Smooth muscle cell (in vitro differentiated cells): ENCODE measurements at regions not wholly inside any gene's neighbourhood (a gene's known extent, or its start where the extent isn't known, plus 50 kb on each side); places are given as distances from the start of the nearest gene placed in this dataset.

ENCODE experiments used
- DNase-seq: peaks from one replicate; lab custom pipeline; 2025; ENCODE audit not compliant: unreplicated experiment; lab: John Stamatoyannopoulos, UW
- H2AFZ ChIP-seq: fragments of 200-600 bp; sonication (generic); 2 replicates; pipeline ENCODE4 v1.6.0; 2016; ENCODE audit warnings: antibody characterized with exemption, low read depth, mild to moderate bottlenecking
- H3F3A ChIP-seq: fragments of 200-600 bp; sonication (generic); 2 replicates; pipeline ENCODE4 v1.6.0; 2017; ENCODE audit warnings: antibody characterized with exemption, low read depth
- H3K27ac ChIP-seq: fragments of 200-600 bp; sonication (generic); 2 replicates; pipeline ENCODE4 v1.5.1; 2016; ENCODE audit warnings: low read depth, mild to moderate bottlenecking
- H3K27me3 ChIP-seq: fragments of 200-600 bp; sonication (generic); 2 replicates; pipeline ENCODE4 v1.6.1; 2016; ENCODE audit warnings: low read depth, mild to moderate bottlenecking
- H3K36me3 ChIP-seq: fragments of 200-600 bp; sonication (generic); 2 replicates; pipeline ENCODE4 v1.5.1; 2016; ENCODE audit warnings: low read depth
- H3K4me1 ChIP-seq: fragments of 200-600 bp; sonication (generic); 2 replicates; pipeline ENCODE4 v1.5.1; 2016; ENCODE audit warnings: low read depth
- H3K4me2 ChIP-seq: fragments of 200-600 bp; sonication (generic); 2 replicates; pipeline ENCODE4 v1.6.0; 2016; ENCODE audit warnings: mild to moderate bottlenecking
- H3K4me3 ChIP-seq: fragments of 200-600 bp; sonication (generic); 2 replicates; pipeline ENCODE4 v1.5.1; 2016; ENCODE audit warnings: mild to moderate bottlenecking
- H3K79me2 ChIP-seq: fragments of 200-600 bp; sonication (generic); 2 replicates; pipeline ENCODE4 v1.6.0; 2016; ENCODE audit warnings: low read depth, mild to moderate bottlenecking
- H3K9ac ChIP-seq: fragments of 200-600 bp; sonication (generic); 2 replicates; pipeline ENCODE4 v1.6.0; 2016; ENCODE audit warnings: low read depth
- H3K9me3 ChIP-seq: fragments of 200-600 bp; sonication (generic); replicated peaks from 2 replicates; pipeline ENCODE4 v1.5.1; 2016; ENCODE audit warnings: low read depth
- H4K20me1 ChIP-seq: fragments of 200-600 bp; sonication (generic); 2 replicates; pipeline ENCODE4 v1.6.0; 2016; ENCODE audit warnings: low read depth
- WGBS: methylation state at CpG from one replicate; pipeline ENCODE4 v1.1.7; 2016; ENCODE audit warnings: low lambda C conversion rate; 5-methylcytosine and 5-hydroxymethylcytosine counted together
- TF ChIP-seq, protein P1 (sequence below): fragments of 200-600 bp; sonication (generic); IDR thresholded peaks from 2 replicates; pipeline ENCODE4 v1.5.1; 2017; ENCODE audit warnings: borderline replicate concordance, mild to moderate bottlenecking, antibody characterized with exemption; ENCODE audit not compliant: insufficient read depth, poor library complexity, severe bottlenecking

DNA sequence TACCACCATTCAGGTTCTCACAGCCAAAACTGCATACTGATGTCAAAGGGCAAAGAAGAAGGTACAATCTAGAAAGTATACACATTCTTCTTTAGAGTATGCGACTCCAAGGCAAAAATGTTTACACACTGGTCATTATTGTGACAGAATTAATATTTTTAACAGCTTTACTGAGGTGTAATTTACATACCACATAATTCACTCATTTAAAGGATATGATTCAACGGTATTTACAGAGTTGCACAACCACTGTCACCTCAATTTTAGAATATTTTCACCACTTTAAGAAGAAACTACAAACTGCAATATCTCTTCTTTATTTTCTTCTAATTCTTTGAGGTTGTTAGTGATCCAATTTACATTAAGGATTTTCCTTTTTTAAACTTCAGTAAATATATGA lies 325.4 kb upstream of the SMIM31 start:
- DNase-seq, result no peak
- 76% methylated on average over 2 of the region's 2 CpGs for WGBS
- TF ChIP-seq, protein P1, sequence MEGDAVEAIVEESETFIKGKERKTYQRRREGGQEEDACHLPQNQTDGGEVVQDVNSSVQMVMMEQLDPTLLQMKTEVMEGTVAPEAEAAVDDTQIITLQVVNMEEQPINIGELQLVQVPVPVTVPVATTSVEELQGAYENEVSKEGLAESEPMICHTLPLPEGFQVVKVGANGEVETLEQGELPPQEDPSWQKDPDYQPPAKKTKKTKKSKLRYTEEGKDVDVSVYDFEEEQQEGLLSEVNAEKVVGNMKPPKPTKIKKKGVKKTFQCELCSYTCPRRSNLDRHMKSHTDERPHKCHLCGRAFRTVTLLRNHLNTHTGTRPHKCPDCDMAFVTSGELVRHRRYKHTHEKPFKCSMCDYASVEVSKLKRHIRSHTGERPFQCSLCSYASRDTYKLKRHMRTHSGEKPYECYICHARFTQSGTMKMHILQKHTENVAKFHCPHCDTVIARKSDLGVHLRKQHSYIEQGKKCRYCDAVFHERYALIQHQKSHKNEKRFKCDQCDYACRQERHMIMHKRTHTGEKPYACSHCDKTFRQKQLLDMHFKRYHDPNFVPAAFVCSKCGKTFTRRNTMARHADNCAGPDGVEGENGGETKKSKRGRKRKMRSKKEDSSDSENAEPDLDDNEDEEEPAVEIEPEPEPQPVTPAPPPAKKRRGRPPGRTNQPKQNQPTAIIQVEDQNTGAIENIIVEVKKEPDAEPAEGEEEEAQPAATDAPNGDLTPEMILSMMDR, result no peak

GRCh38 chr4:164438321-164438720 lies 315.6 kb upstream of the SMIM31 start:
- Histone ChIP-seq H4K20me1 (no peaks in the 10 kb centered on the region), H3K9ac (no peak overlapping the region), H3K79me2 (no peaks in the 10 kb centered on the region), H2AFZ (no peak overlapping the region), H3K4me1 (peaks cover 12% of the 10 kb centered on the region), H3K36me3 (no peaks in the 10 kb centered on the region), H3F3A (no peaks in the 10 kb centered on the region), H3K9me3 (no peaks in the 10 kb centered on the region), H3K27me3 (no peaks in the 10 kb centered on the region), H3K4me3 (no peak overlapping the region), H3K27ac (no peak overlapping the region), H3K4me2 (no peak overlapping the region)
- TF ChIP-seq, protein P1, result no peak
- 53% methylated on average over 3 of the region's 3 CpGs for WGBS
- DNase-seq, result no peak

More for the DNA sequence above, 325.4 kb upstream of the SMIM31 start:
- no peaks in the 10 kb centered on the region for H3F3A ChIP-seq
- no peaks in the 10 kb centered on the region for H3K4me1 ChIP-seq
- H3K36me3 ChIP-seq, result no peaks in the 10 kb centered on the region
- no peaks in the 10 kb centered on the region for H3K27me3 ChIP-seq
- H3K4me3 ChIP-seq, result no peak overlapping the region
- no peaks in the 10 kb centered on the region for H4K20me1 ChIP-seq
- H3K9ac ChIP-seq, result no peak overlapping the region
- H3K4me2 ChIP-seq, result no peak overlapping the region
- H2AFZ ChIP-seq, result no peak overlapping the region
- H3K27ac ChIP-seq, result no peak overlapping the region
- no peaks in the 10 kb centered on the region for H3K79me2 ChIP-seq
- no peaks in the 10 kb centered on the region for H3K9me3 ChIP-seq

DNA sequence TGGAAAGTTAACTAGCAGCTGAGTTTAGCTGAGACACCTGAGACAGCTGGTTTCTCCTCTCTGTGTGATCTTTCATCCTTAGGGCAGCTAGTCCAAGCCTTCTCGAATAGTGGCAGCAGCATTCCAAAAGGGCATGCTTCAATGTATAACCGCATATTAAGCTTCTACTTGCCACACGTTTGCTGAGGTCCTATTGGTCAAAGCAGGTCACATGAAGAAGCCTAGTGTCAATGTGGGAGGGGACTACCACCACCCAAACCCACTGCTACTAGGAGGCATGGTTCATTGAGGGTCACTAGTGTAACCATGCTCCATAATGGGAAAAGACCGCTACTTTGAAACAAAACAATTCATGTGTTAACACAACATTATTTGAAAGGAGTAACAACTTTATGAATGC lies 314.9 kb upstream of the SMIM31 start:
- no peaks in the 10 kb centered on the region for H3K36me3 ChIP-seq
- no peak overlapping the region for H3K4me3 ChIP-seq
- WGBS, result 79% methylated on average over 4 of the region's 4 CpGs
- no peaks in the 10 kb centered on the region for H3F3A ChIP-seq
- no peak overlapping the region for H3K4me2 ChIP-seq
- H3K27me3 ChIP-seq, result no peaks in the 10 kb centered on the region
- no peaks in the 10 kb centered on the region for H4K20me1 ChIP-seq
- H3K9me3 ChIP-seq, result no peaks in the 10 kb centered on the region
- no peak overlapping the region for H3K27ac ChIP-seq
- no peak overlapping the region for H3K9ac ChIP-seq
- no peak for DNase-seq
- TF ChIP-seq, protein P1, result no peak
- peaks cover 12% of the 10 kb centered on the region for H3K4me1 ChIP-seq
- H2AFZ ChIP-seq, result no peak overlapping the region
- no peaks in the 10 kb centered on the region for H3K79me2 ChIP-seq

DNA sequence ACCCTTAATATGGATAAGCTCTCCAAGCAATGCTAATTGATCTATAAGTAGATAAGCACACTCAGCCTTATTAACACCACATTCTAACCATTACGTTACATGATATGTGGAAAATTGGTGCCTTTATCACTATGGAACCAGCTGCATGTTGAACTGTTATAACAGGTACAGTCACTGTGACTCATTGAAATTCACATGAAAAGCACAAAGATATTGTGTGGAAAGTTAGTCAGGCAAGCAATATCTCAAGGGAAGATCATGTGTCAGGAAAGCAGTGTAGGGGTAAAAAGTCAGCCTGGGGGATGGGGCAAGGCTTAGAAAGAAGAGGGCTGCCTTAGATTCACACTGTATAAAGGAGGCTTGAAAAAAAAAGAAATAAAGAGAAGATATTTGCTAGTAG lies 313.7 kb upstream of the SMIM31 start:
- H3K9ac ChIP-seq, result no peak overlapping the region
- TF ChIP-seq, protein P1, result no peak
- H3K4me2 ChIP-seq, result no peak overlapping the region
- no peaks in the 10 kb centered on the region for H3F3A ChIP-seq
- no peaks in the 10 kb centered on the region for H3K36me3 ChIP-seq
- WGBS, result 69% methylated on average over 1 of the region's 1 CpG
- DNase-seq, result no peak
- H3K9me3 ChIP-seq, result no peaks in the 10 kb centered on the region
- no peaks in the 10 kb centered on the region for H3K27me3 ChIP-seq
- H2AFZ ChIP-seq, result no peak overlapping the region
- H4K20me1 ChIP-seq, result no peaks in the 10 kb centered on the region
- H3K27ac ChIP-seq, result no peak overlapping the region
- H3K4me1 ChIP-seq, result peaks cover 12% of the 10 kb centered on the region
- no peak overlapping the region for H3K4me3 ChIP-seq
- no peaks in the 10 kb centered on the region for H3K79me2 ChIP-seq
